Stimulated activated CD8-positive, alpha-beta memory T cell treated with anti-CD3 and anti-CD28 coated beads, Interleukin-15, amount 100 ng/mL, for 48 hours (primary cell): ENCODE measurements at regions not wholly inside any gene's neighbourhood (a gene's known extent, or its start where the extent isn't known, plus 50 kb on each side); places are given as distances from the start of the nearest gene placed in this dataset.
A peak's percentile ranks its signal among the peaks of the same experiment; 100 is the strongest.

Experiments used
- DNase-seq, 2 donors: peaks; one replicate each; pipeline ENCODE4 v3.0.0-alpha.2; 2020; ENCODE audit warnings: low read depth in 2 of 2

GRCh38 chr11:134476435-134477021 lies 64.5 kb upstream of the B3GAT1 start:
- DNase-seq, result no peak

DNA sequence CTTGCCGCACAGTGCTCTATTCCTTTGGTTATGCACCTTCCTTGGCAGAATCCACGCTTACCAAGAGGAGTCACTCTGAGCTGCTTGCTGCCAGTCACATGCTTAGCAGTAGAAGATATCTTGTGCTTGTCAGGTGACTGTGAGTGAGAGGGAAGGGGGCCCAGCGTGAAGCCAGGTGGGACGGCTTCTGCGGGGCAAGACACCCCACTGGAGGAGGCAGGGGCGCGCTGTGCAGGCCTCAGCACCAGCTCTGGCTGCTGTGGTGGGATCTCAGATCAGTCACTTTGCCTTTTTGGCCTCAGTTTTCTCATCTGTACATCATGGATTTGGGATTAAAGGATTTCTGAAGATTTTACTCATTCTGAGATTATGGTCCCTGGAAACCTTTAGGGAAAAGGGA lies 63.9 kb upstream of the B3GAT1 start:
- DNase-seq, result no peak

DNA sequence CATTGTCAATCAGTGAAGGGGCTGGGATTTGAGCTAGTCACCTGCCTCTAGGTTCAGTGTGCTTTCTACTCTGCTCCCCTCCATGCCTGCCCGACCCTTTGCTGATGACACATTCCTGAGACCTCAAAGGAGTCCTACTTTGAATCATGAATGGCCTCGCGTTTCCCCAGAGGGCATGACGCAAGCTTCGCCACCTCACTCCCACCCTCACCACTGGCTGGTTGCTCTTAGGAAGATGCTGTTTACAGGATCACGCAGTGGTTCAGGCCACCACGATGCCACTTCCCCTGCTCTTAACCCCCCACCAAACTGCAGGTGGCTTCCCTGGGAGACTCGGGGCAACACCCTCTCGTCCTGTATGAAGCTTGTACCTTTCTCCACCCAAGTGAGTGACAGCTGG lies 62.9 kb upstream of the B3GAT1 start:
- DNase-seq, result peak in 1 of 2 donors; percentile 13

GRCh38 chr11:134474070-134474860 lies 62.2 kb upstream of the B3GAT1 start:
- DNase-seq, result no peak

GRCh38 chr11:134471716-134472455 lies 59.8 kb upstream of the B3GAT1 start:
- DNase-seq, result no peak

- no peak for DNase-seq
Observed at GRCh38 chr11:134471087-134471715, 59.2 kb upstream of the B3GAT1 start.

DNA sequence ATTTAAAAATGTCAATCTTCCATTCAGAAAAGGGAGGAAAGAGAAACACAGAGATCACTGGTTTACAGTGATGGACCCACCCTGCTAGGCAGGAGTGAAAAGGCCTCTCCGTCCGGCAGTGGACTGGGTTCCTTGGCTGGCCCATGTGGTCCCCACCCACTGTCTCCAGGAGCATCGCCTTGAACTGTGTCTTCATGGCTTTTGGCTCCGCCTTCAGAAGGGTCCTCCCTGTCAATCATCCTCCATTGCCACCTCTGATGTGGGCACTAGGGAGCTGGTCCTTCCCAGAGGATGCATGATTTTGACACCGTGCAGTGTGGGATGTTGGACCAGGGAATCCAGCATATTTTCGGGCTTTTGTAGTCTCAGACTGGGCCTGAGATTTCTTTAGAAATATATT lies 58.2 kb upstream of the B3GAT1 start:
- no peak for DNase-seq

- DNase-seq, result no peak
Observed at GRCh38 chr11:134469627-134470026, 57.6 kb upstream of the B3GAT1 start.

- DNase-seq, result no peak
Observed at GRCh38 chr11:134468796-134469195, 56.8 kb upstream of the B3GAT1 start.

- DNase-seq, result no peak
Observed at GRCh38 chr11:134468081-134468668, 56.1 kb upstream of the B3GAT1 start.

- DNase-seq, result no peak
Observed at GRCh38 chr11:134466610-134467567, 54.8 kb upstream of the B3GAT1 start.

- no peak for DNase-seq
Observed at GRCh38 chr11:134466156-134466555, 54.1 kb upstream of the B3GAT1 start.

- DNase-seq, result no peak
Observed at GRCh38 chr11:134464981-134465730, 53.1 kb upstream of the B3GAT1 start.

GRCh38 chr11:134464196-134464595 lies 52.2 kb upstream of the B3GAT1 start:
- DNase-seq, result no peak

DNA sequence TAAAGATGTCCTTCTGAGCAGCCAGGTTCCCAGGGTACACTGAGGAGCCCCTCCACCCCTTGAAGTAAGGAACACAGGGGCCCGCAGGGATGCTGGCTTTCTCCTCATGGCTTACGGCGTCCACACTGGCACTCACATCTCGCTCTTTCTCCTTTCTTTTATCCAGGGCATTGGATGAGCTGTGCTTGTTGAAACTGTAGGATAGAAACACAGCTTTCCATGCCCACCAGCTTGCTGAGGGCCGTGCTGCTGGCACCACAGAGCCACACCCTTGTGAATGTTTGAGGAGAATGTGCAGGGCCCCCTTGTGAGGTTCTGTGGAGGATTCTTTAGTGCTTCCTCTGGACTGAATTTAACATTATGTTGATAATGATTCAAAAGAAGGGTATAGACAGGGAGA lies 51.7 kb upstream of the B3GAT1 start:
- no peak for DNase-seq
